Karpas-422 (cell line): ENCODE measurements at regions not wholly inside any gene's neighbourhood (a gene's known extent, or its start where the extent isn't known, plus 50 kb on each side); places are given as distances from the start of the nearest gene placed in this dataset.

Source experiments
- DNase-seq: peaks from one replicate; pipeline ENCODE4 v3.0.0-alpha.2; 2015
- H2AFZ ChIP-seq: fragments of 200-600 bp; sonication (generic); 2 replicates; pipeline ENCODE4 v1.6.1; 2014; ENCODE audit warnings: antibody characterized with exemption, low read length, mixed read lengths
- H3K27ac ChIP-seq: fragments of 200-600 bp; sonication (generic); 2 replicates; pipeline ENCODE4 v1.5.1; 2014; ENCODE audit warnings: mild to moderate bottlenecking, low read length, moderate library complexity
- H3K27me3 ChIP-seq: fragments of 200-600 bp; sonication (generic); 2 replicates; pipeline ENCODE4 v1.6.1; 2014; ENCODE audit warnings: low read length, mixed read lengths
- H3K36me3 ChIP-seq: fragments of 200-600 bp; sonication (generic); 2 replicates; pipeline ENCODE4 v1.6.1; 2014; ENCODE audit warnings: low read length, mixed read lengths; ENCODE audit not compliant: insufficient read depth
- H3K4me1 ChIP-seq: fragments of 200-600 bp; sonication (generic); 2 replicates; pipeline ENCODE4 v1.6.1; 2014; ENCODE audit warnings: mild to moderate bottlenecking, low read length, mixed read lengths
- H3K4me2 ChIP-seq: fragments of 200-600 bp; sonication (generic); 2 replicates; pipeline ENCODE4 v1.6.1; 2014; ENCODE audit warnings: low read length, low read depth, mild to moderate bottlenecking; ENCODE audit not compliant: poor library complexity, severe bottlenecking
- H3K4me3 ChIP-seq: fragments of 200-600 bp; sonication (generic); 2 replicates; pipeline ENCODE4 v1.5.1; 2014; ENCODE audit warnings: mild to moderate bottlenecking, antibody characterized with exemption, low read length, mixed read lengths
- H3K79me2 ChIP-seq: fragments of 200-600 bp; sonication (generic); 2 replicates; pipeline ENCODE4 v1.6.1; 2014; ENCODE audit warnings: mild to moderate bottlenecking, low read length, mixed read lengths
- H3K9ac ChIP-seq: fragments of 200-600 bp; sonication (generic); 2 replicates; pipeline ENCODE4 v1.6.0; 2014; ENCODE audit warnings: low read length
- H3K9me2 ChIP-seq: fragments of 200-600 bp; sonication (generic), shearing (Covaris generic); replicated peaks from 2 replicates; pipeline ENCODE4 v1.6.0; 2014; ENCODE audit warnings: mild to moderate bottlenecking, low read length, moderate library complexity; ENCODE audit not compliant: insufficient read depth
- H3K9me3 ChIP-seq: fragments of 300-700, 200-600 bp; sonication (generic); 2 replicates; pipeline ENCODE4 v1.6.1; 2014; ENCODE audit warnings: low read length, mixed read lengths
- H4K20me1 ChIP-seq: fragments of 200-600 bp; sonication (generic); 2 replicates; pipeline ENCODE4 v1.6.1; 2014; ENCODE audit warnings: mild to moderate bottlenecking, antibody characterized with exemption, low read length, low read depth; ENCODE audit not compliant: insufficient read depth

GRCh38 chr12:130226126-130226525 is 63.9 kb downstream of the FZD10 start:
- DNase-seq, result no peak
- no peaks in the 10 kb centered on the region for H3K4me1 ChIP-seq
- peaks cover 4% of the 10 kb centered on the region; the same call in 1 of the 2 replicates for H3K9me3 ChIP-seq
- H3K9ac ChIP-seq, result no peak overlapping the region
- H3K27ac ChIP-seq, result no peak overlapping the region
- no peak overlapping the region for H3K4me3 ChIP-seq
- H3K4me2 ChIP-seq, result no peak overlapping the region
- H3K9me2 ChIP-seq, result no peaks in the 10 kb centered on the region
- no peaks in the 10 kb centered on the region for H4K20me1 ChIP-seq
- no peak overlapping the region for H2AFZ ChIP-seq
- H3K27me3 ChIP-seq, result peaks cover 2% of the 10 kb centered on the region; the same call in 1 of the 2 replicates
- no peaks in the 10 kb centered on the region for H3K79me2 ChIP-seq
- no peaks in the 10 kb centered on the region for H3K36me3 ChIP-seq

DNA sequence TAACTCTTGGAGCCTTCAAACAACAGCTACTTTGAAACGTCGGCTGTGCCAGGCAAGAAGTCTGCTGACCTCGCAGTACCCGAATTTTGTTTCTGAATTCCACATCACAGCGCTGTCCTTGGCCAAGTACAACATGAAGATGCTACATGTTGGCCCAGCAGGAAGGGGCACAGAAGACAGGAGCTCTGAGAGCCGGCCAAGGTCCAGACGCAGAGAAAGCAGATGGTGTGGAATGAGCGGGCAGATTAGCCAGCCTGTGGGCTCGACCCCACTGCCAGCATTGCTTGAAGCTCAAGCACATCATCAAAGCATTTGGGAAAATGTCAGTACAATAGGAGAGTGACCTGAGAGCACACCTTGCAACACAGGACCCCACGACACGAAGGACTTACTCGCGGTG is 64.5 kb downstream of the FZD10 start:
- Histone ChIP-seq H3K27ac (no peak overlapping the region), H3K9me3 (peaks cover 4% of the 10 kb centered on the region; the same call in 1 of the 2 replicates), H3K4me3 (no peak overlapping the region), H3K27me3 (peaks cover 2% of the 10 kb centered on the region; the same call in 1 of the 2 replicates), H3K4me2 (no peak overlapping the region), H3K9me2 (no peaks in the 10 kb centered on the region), H4K20me1 (no peaks in the 10 kb centered on the region), H3K36me3 (no peaks in the 10 kb centered on the region), H3K4me1 (no peaks in the 10 kb centered on the region), H2AFZ (no peak overlapping the region), H3K9ac (no peak overlapping the region), H3K79me2 (no peaks in the 10 kb centered on the region)
- DNase-seq, result no peak

- H3K9me3 ChIP-seq, result peaks cover 4% of the 10 kb centered on the region; the same call in 1 of the 2 replicates
- no peak overlapping the region for H3K9ac ChIP-seq
- H3K27ac ChIP-seq, result no peak overlapping the region
- H3K4me2 ChIP-seq, result no peak overlapping the region
- no peak for DNase-seq
- H3K36me3 ChIP-seq, result no peaks in the 10 kb centered on the region
- no peaks in the 10 kb centered on the region for H3K79me2 ChIP-seq
- H3K9me2 ChIP-seq, result no peaks in the 10 kb centered on the region
- H4K20me1 ChIP-seq, result no peaks in the 10 kb centered on the region
- no peaks in the 10 kb centered on the region for H3K4me1 ChIP-seq
- H3K4me3 ChIP-seq, result no peak overlapping the region
- peaks cover 2% of the 10 kb centered on the region; the same call in 1 of the 2 replicates for H3K27me3 ChIP-seq
- no peak overlapping the region for H2AFZ ChIP-seq
Observed at GRCh38 chr12:130227641-130228040, 65.4 kb downstream of the FZD10 start.

DNA sequence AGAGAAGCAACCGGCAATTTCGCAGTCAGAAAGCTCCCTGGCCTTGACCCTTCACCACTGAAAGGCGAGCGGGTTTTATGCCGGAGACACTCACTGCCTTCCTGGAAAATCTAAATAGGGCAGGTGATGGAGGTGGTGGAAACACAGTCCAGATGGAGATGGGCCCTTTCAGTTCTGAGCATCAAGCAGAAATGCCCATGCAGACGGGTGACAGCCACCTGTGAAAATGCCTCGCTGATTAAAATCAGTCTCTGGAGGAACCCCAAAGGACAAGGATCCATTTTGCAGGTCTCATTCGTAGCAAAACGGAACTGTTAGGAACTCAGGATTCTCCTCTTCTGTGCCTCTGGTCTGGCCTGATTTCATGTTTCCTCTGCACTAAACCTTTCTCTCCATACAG is 74.2 kb downstream of the FZD10 start:
- no peaks in the 10 kb centered on the region for H3K27me3 ChIP-seq
- DNase-seq, result no peak
- no peaks in the 10 kb centered on the region for H3K36me3 ChIP-seq
- H3K9ac ChIP-seq, result no peak overlapping the region
- H3K79me2 ChIP-seq, result no peaks in the 10 kb centered on the region
- H4K20me1 ChIP-seq, result no peaks in the 10 kb centered on the region
- H3K4me1 ChIP-seq, result no peaks in the 10 kb centered on the region
- H3K4me3 ChIP-seq, result no peak overlapping the region
- H3K9me3 ChIP-seq, result no peaks in the 10 kb centered on the region
- no peak overlapping the region for H3K27ac ChIP-seq
- 0 out of 2 replicates have a peak, but pooled peaks cover under 1% of the 10 kb centered on the region for H3K9me2 ChIP-seq
- no peak overlapping the region for H3K4me2 ChIP-seq
- H2AFZ ChIP-seq, result no peak overlapping the region

DNA sequence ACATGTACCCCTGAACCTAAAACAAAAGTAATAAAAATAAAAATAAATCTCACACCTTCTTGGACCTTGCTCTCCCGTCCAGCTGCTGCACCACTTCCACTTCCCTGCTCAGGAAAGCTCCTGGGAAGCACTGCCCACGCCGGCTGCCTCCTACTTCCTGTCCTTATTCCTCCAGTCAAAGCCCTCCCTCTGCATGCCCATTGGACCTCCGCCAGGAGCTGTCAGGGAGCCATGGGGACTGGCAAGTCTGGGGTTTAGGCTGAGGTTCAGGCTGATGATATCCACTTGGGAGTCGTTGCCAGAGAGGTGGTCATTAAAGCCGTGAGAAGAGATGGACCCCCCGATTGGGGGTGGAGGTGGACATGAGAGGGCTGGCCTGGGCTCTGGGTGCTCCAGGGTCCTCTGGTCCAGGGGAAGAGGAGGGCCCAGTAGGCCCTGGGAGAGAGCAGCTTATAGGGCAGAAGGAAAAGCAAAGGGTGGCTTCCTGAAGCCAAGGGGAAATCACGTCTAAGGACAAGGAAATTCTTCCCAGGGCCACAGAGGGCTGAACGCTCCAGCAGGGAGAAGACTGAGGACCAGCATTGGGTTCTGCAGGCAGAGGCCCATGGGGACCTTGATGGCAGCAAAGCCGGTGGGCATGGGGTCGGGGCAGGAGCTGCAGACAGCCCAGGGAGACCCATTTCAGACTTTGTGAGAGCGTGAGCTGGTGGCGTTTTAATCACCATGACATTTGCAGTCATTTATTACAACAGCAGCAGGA is 78.7 kb downstream of the FZD10 start:
- no peak overlapping the region for H3K4me3 ChIP-seq

DNA sequence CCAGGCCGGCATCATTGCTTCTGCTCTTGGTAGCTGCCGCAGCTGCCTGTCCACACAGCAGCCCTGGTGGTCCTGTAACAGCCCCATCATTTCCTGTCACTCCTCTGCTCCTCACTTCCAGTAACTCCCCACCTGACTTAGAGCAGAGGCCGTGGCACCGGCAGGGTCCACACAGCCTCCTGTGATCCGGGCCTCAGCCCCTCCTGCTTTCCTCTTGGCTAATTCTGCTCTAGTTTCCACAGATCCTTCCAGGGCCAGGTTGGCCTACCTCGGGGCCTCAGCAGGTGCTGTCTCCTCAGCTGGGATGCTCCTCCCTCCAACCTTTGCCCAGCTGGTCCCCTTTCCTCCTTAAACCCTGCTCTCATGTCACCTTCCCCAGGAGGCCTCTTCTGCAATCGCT is 80.2 kb downstream of the FZD10 start:
- H3K4me1 ChIP-seq, result no peaks in the 10 kb centered on the region
- H3K9me2 ChIP-seq, result 0 out of 2 replicates have a peak, but pooled peaks cover 3% of the 10 kb centered on the region
- DNase-seq, result no peak
- H2AFZ ChIP-seq, result no peak overlapping the region
- H3K4me2 ChIP-seq, result no peak overlapping the region
- no peaks in the 10 kb centered on the region for H3K79me2 ChIP-seq
- H4K20me1 ChIP-seq, result no peaks in the 10 kb centered on the region
- H3K36me3 ChIP-seq, result no peaks in the 10 kb centered on the region
- H3K9ac ChIP-seq, result no peak overlapping the region
- no peak overlapping the region for H3K27ac ChIP-seq
- H3K4me3 ChIP-seq, result no peak overlapping the region
- H3K27me3 ChIP-seq, result no peaks in the 10 kb centered on the region
- H3K9me3 ChIP-seq, result no peaks in the 10 kb centered on the region

More for the DNA sequence above, 78.7 kb downstream of the FZD10 start:
- H4K20me1 ChIP-seq, result no peaks in the 10 kb centered on the region
- no peaks in the 10 kb centered on the region for H3K27me3 ChIP-seq
- H3K9me2 ChIP-seq, result 0 out of 2 replicates have a peak, but pooled peaks cover 3% of the 10 kb centered on the region
- H3K9me3 ChIP-seq, result no peaks in the 10 kb centered on the region
- H3K4me1 ChIP-seq, result no peaks in the 10 kb centered on the region
- H3K79me2 ChIP-seq, result no peaks in the 10 kb centered on the region
- no peaks in the 10 kb centered on the region for H3K36me3 ChIP-seq
- no peak overlapping the region for H3K27ac ChIP-seq
- H3K4me2 ChIP-seq, result no peak overlapping the region
- H2AFZ ChIP-seq, result no peak overlapping the region
- DNase-seq, result no peak
- no peak overlapping the region for H3K9ac ChIP-seq

GRCh38 chr12:130245251-130245650 is 83.0 kb downstream of the FZD10 start:
- H3K9ac ChIP-seq, result no peak overlapping the region
- no peaks in the 10 kb centered on the region for H3K9me3 ChIP-seq
- no peak overlapping the region for H3K4me2 ChIP-seq
- no peak overlapping the region for H2AFZ ChIP-seq
- no peak for DNase-seq
- H3K4me3 ChIP-seq, result no peak overlapping the region
- H3K36me3 ChIP-seq, result no peaks in the 10 kb centered on the region
- 0 out of 2 replicates have a peak, but pooled peaks cover 3% of the 10 kb centered on the region for H3K9me2 ChIP-seq
- no peak overlapping the region for H3K27ac ChIP-seq
- no peaks in the 10 kb centered on the region for H3K27me3 ChIP-seq
- H3K79me2 ChIP-seq, result no peaks in the 10 kb centered on the region
- H4K20me1 ChIP-seq, result no peaks in the 10 kb centered on the region
- no peaks in the 10 kb centered on the region for H3K4me1 ChIP-seq

DNA sequence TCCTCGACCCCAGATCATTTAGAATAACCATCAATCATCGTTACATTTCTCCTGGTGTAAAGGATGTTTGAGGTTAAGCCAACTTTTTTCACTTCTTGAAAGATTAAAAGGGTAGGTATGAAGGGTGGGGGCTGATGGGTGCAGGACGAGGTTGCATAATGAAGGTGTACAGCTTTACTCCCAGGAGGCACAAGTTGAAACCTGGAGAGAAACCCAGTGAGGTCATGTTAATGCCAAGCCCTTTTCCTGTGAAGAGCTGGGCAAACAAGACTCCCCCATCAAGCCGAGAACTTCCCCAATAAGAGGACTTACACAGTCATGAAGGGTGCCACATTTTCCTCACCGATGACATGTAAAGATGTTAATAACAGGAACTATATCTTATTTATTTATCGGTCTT is 84.3 kb downstream of the FZD10 start:
- Histone ChIP-seq H3K9me3 (no peaks in the 10 kb centered on the region), H3K9ac (no peak overlapping the region), H3K27me3 (no peaks in the 10 kb centered on the region), H3K27ac (no peak overlapping the region), H3K9me2 (0 out of 2 replicates have a peak, but pooled peaks cover 1% of the 10 kb centered on the region), H3K79me2 (no peaks in the 10 kb centered on the region), H3K4me1 (no peaks in the 10 kb centered on the region), H2AFZ (no peak overlapping the region), H4K20me1 (no peaks in the 10 kb centered on the region), H3K4me3 (no peak overlapping the region), H3K4me2 (no peak overlapping the region), H3K36me3 (no peaks in the 10 kb centered on the region)
- DNase-seq, result no peak
